ENCODE measurements at regions not wholly inside any gene's neighbourhood (a gene's known extent, or its start where the extent isn't known, plus 50 kb on each side); places are given as distances from the start of the nearest gene placed in this dataset.

- CTCF ChIA-PET: no interaction called here
- H3K4me1 ChIP-seq: no peaks in the 10 kb centered on the region
- ATAC-seq: no peak
- no peaks in the 10 kb centered on the region for H3K9me3 ChIP-seq
- no peak overlapping the region for H3K4me2 ChIP-seq
- no peak for DNase-seq (ENCODE audit: low read depth in 1 of 2, low spot score in 1 of 2)
- POLR2A ChIA-PET: no interaction called here
- FAIRE-seq: no peak
- WGBS (ENCODE audit: missing lambda C conversion rate): 13% methylated on average over 4 of the region's 4 CpGs
- no peak overlapping the region for H3K27ac ChIP-seq
- TF ChIP-seq ATOH8 (CRISPR knock-in tag; IDR thresholded peaks at IDR 0.05; ENCODE audit: low read depth) (no peak), CEBPB (IDR thresholded peaks at IDR 0.05) (no peak), ESRRA (IDR thresholded peaks at IDR 0.05; ENCODE audit: borderline replicate concordance, low read length) (no peak), ELK1 (IDR thresholded peaks at IDR 0.05; ENCODE audit: low read depth, low read length) (no peak), HMGXB4 (CRISPR knock-in tag; IDR thresholded peaks at IDR 0.05; ENCODE audit: borderline replicate concordance) (no peak), ZFP36 (IDR thresholded peaks at IDR 0.05; ENCODE audit: borderline replicate concordance, partially characterized antibody) (no peak)
- H3K4me3 ChIP-seq: no peak overlapping the region
Observed at GRCh38 chr10:10935032-10935431, 82.6 kb upstream of the CELF2 start.

GRCh38 chr10:10938676-10939075, 79.0 kb upstream of the CELF2 start:
- no peak overlapping the region for H3K4me3 ChIP-seq
- FAIRE-seq (no peak), ATAC-seq (no peak), DNase-seq (ENCODE audit: low read depth in 1 of 2, low spot score in 1 of 2) (no peak)
- POLR2A ChIA-PET: no interaction called here
- TF ChIP-seq HDAC2 (IDR thresholded peaks at IDR 0.05) (no peak), JUNB (IDR thresholded peaks at IDR 0.05) (no peak), E2F6 (IDR thresholded peaks at IDR 0.05; ENCODE audit: borderline replicate concordance, low read depth) (no peak), MAFK (IDR thresholded peaks at IDR 0.05; ENCODE audit: partially characterized antibody) (no peak), ELK1 (IDR thresholded peaks at IDR 0.05; ENCODE audit: low read depth, low read length) (no peak), FOSL2 (IDR thresholded peaks at IDR 0.05) (no peak), FOSL2 (CRISPR knock-in tag; IDR thresholded peaks at IDR 0.05) (no peak), NFE2L2 (conservative IDR thresholded peaks at IDR 0.05; ENCODE audit: low read length) (no peak), ZFP36 (IDR thresholded peaks at IDR 0.05; ENCODE audit: borderline replicate concordance, partially characterized antibody) (no peak), HOXB13 (CRISPR knock-in tag; IDR thresholded peaks at IDR 0.05; ENCODE audit: low read depth) (no peak), ESRRA (IDR thresholded peaks at IDR 0.05; ENCODE audit: borderline replicate concordance, low read length) (no peak), RFX5 (IDR thresholded peaks at IDR 0.05) (no peak), EP300 (IDR thresholded peaks at IDR 0.05) (no peak), GATA3 (IDR thresholded peaks at IDR 0.05; ENCODE audit: borderline replicate concordance) (no peak), PHF8 (IDR thresholded peaks at IDR 0.05; ENCODE audit: borderline replicate concordance, low read depth) (no peak)
- CTCF ChIA-PET: no interaction called here
- no peaks in the 10 kb centered on the region for H3K9me3 ChIP-seq
- no peak overlapping the region for H3K4me2 ChIP-seq
- H3K27ac ChIP-seq: no peak overlapping the region
- no peaks in the 10 kb centered on the region for H3K4me1 ChIP-seq
- 8% methylated on average over 7 of the region's 7 CpGs for WGBS (ENCODE audit: missing lambda C conversion rate)
